HG02623 (cell line): ENCODE measurements at regions not wholly inside any gene's neighbourhood (a gene's known extent, or its start where the extent isn't known, plus 50 kb on each side); places are given as distances from the start of the nearest gene placed in this dataset.

ENCODE experiments used
- ATAC-seq: cut with Tn5 transposase; IDR thresholded peaks from one replicate; pipeline ENCODE4 v1.9.1; 2021; ENCODE audit warnings: moderate library complexity; ENCODE audit not compliant: unreplicated experiment

GRCh38 chr2:120424274-120424796 lies 78.4 kb downstream of the INHBB start:
- no peak for ATAC-seq

- ATAC-seq: no peak
Observed at GRCh38 chr2:120425014-120425413, 79.1 kb downstream of the INHBB start.

- ATAC-seq: no peak
Observed at GRCh38 chr2:120428748-120429147, 82.8 kb downstream of the INHBB start.

GRCh38 chr2:120429586-120430500 lies 83.9 kb downstream of the INHBB start:
- ATAC-seq: no peak

GRCh38 chr2:120430501-120430830 lies 84.5 kb downstream of the INHBB start:
- no peak for ATAC-seq

- no peak for ATAC-seq
Observed at GRCh38 chr2:120430957-120431356, 85.0 kb downstream of the INHBB start.

GRCh38 chr2:120431386-120432292 lies 85.7 kb downstream of the INHBB start:
- ATAC-seq: no peak

GRCh38 chr2:120432293-120432975 lies 86.5 kb downstream of the INHBB start:
- ATAC-seq: no peak

GRCh38 chr2:120432976-120433815 lies 87.3 kb downstream of the INHBB start:
- no peak for ATAC-seq

GRCh38 chr2:120433816-120434290 lies 87.9 kb downstream of the INHBB start:
- ATAC-seq: no peak

- no peak for ATAC-seq
Observed at GRCh38 chr2:120434492-120435308, 88.8 kb downstream of the INHBB start.

GRCh38 chr2:120435671-120436459 lies 89.9 kb downstream of the INHBB start:
- no peak for ATAC-seq

- ATAC-seq: no peak
Observed at GRCh38 chr2:120436460-120436739, 90.5 kb downstream of the INHBB start.

GRCh38 chr2:120436885-120437603 lies 91.1 kb downstream of the INHBB start:
- no peak for ATAC-seq

GRCh38 chr2:120437604-120438000 lies 91.7 kb downstream of the INHBB start:
- ATAC-seq: no peak

- no peak for ATAC-seq
Observed at GRCh38 chr2:120438301-120439066, 92.5 kb downstream of the INHBB start.

- ATAC-seq: no peak
Observed at GRCh38 chr2:120439067-120439368, 93.1 kb downstream of the INHBB start.
